Common myeloid progenitor, CD34-positive (primary cell): ENCODE measurements at regions not wholly inside any gene's neighbourhood (a gene's known extent, or its start where the extent isn't known, plus 50 kb on each side); places are given as distances from the start of the nearest gene placed in this dataset.

ENCODE experiments used
- CTCF ChIA-PET: fragments of 350-600 bp; sonication (Branson Sonifier 250); formaldehyde crosslinking; loops from one replicate; lab custom pipeline; 2021; ENCODE audit warnings: antibody characterized with exemption; lab: Charles Lee
- POLR2A ChIA-PET: fragments of 350-600 bp; sonication (Branson Sonifier 250); formaldehyde crosslinking; loops from one replicate; lab custom pipeline; 2021; ENCODE audit warnings: antibody characterized with exemption; lab: Charles Lee
- DNase-seq, 3 donors: peaks; one replicate each; pipeline versions ENCODE4 v3.0.0 to v3.0.0-alpha.2; 2013
- H3K27ac ChIP-seq, 2 experiments: 1 replicate in 1 of 2; 2 replicates in 1 of 2; pipeline ENCODE4 v1.7.0; 2013; ENCODE audit warnings: inconsistent platforms in 2 of 2, low read length in 2 of 2, mild to moderate bottlenecking in 2 of 2, low read depth in 1 of 2, moderate library complexity in 1 of 2; ENCODE audit not compliant: severe bottlenecking in 2 of 2, insufficient read depth in 1 of 2, poor library complexity in 1 of 2
- H3K27me3 ChIP-seq, 5 experiments: replicated peaks in 2 of 5; 1 replicate in 3 of 5; 2 replicates in 2 of 5; pipeline versions ENCODE4 v1.6.1 to v1.7.0; 2013; ENCODE audit warnings: low read length in 4 of 5, mild to moderate bottlenecking in 2 of 5, moderate library complexity in 2 of 5, inconsistent platforms in 1 of 5; ENCODE audit not compliant: insufficient read depth in 5 of 5, control insufficient read depth in 4 of 5
- H3K36me3 ChIP-seq, 4 experiments: 1 replicate in 2 of 4; 2 replicates in 2 of 4; pipeline versions ENCODE4 v1.6.1 to v1.7.0; 2013; ENCODE audit warnings: low read length in 3 of 4, control low read depth in 1 of 4, mild to moderate bottlenecking in 1 of 4; ENCODE audit not compliant: control insufficient read depth in 4 of 4, insufficient read depth in 4 of 4
- H3K4me1 ChIP-seq, 4 experiments: 1 replicate in 3 of 4; 2 replicates in 1 of 4; pipeline versions ENCODE4 v1.6.1 to v1.7.1; 2013; ENCODE audit warnings: low read length in 3 of 4, mild to moderate bottlenecking in 3 of 4, control low read depth in 1 of 4, inconsistent platforms in 1 of 4, moderate library complexity in 1 of 4; ENCODE audit not compliant: control insufficient read depth in 4 of 4, insufficient read depth in 4 of 4; ENCODE audit errors: control extremely low read depth in 1 of 4
- H3K4me3 ChIP-seq, 7 experiments: 1 replicate in 4 of 7; 2 replicates in 3 of 7; pipeline versions ENCODE4 v1.5.1 to v1.7.0; 2013; ENCODE audit warnings: mild to moderate bottlenecking in 7 of 7, low read length in 6 of 7, moderate library complexity in 6 of 7, inconsistent platforms in 2 of 7, low read depth in 2 of 7, control low read depth in 1 of 7; ENCODE audit not compliant: insufficient read depth in 4 of 7, control insufficient read depth in 1 of 7; ENCODE audit errors: extremely low read depth in 1 of 7
- H3K9me3 ChIP-seq, 5 experiments: 1 replicate in 4 of 5; 2 replicates in 1 of 5; pipeline versions ENCODE4 v1.6.1 to v1.7.1; 2013; ENCODE audit warnings: low read length in 4 of 5, mild to moderate bottlenecking in 2 of 5, inconsistent platforms in 1 of 5, low read depth in 1 of 5, moderate library complexity in 1 of 5; ENCODE audit not compliant: control insufficient read depth in 4 of 5, insufficient read depth in 2 of 5; ENCODE audit errors: control extremely low read depth in 1 of 5
- WGBS: methylation state at CpG from one replicate; pipeline ENCODE4 v1.1.5; 2013; ENCODE audit not compliant: insufficient coverage; 5-methylcytosine and 5-hydroxymethylcytosine counted together

DNA sequence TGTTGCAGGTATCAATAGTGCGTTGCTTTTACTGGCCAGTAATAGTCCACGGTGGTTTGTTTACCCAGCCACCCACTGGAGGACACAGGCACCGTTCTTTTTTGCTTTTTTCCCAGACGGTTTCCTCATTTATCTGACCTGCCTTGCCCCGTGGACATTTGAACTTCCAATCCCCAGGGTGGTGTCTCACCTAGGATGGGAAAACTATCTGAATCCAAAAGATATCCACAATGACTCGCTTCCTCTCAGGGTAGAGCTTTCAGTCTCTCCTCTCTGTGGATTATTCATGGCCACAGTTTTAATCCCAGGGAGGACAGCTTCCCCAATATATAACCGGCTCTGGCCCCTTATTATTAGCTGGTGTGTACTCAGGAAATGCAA lies 170.8 kb downstream of the FOXO1 start:
- DNase-seq, result no peak
- H3K27me3 ChIP-seq, result no peaks in the 10 kb centered on the region
- no peaks in the 10 kb centered on the region for H3K9me3 ChIP-seq
- H3K36me3 ChIP-seq, result no peaks in the 10 kb centered on the region
- no peak overlapping the region for H3K4me3 ChIP-seq
- CTCF ChIA-PET, result no interaction called here
- POLR2A ChIA-PET, result no interaction called here
- H3K4me1 ChIP-seq, result peaks cover 0 to 6% (median 2%) of the 10 kb centered on the region in 4 experiments
- 95% methylated on average over 5 of the region's 7 CpGs for WGBS
- no peak overlapping the region for H3K27ac ChIP-seq

- Histone ChIP-seq H3K27me3 (no peaks in the 10 kb centered on the region), H3K9me3 (no peaks in the 10 kb centered on the region), H3K4me1 (peaks cover 0 to 6% (median 2%) of the 10 kb centered on the region in 4 experiments), H3K36me3 (no peaks in the 10 kb centered on the region), H3K4me3 (no peak overlapping the region), H3K27ac (no peak overlapping the region)
- DNase-seq, result no peak
- ChIA-PET POLR2A (no interaction called here), CTCF (no interaction called here)
- WGBS, result 98% methylated on average over 6 of the region's 8 CpGs
These were observed 170.2 kb downstream of the FOXO1 start for GRCh38 chr13:40496035-40496810.

- WGBS, result 75% methylated on average over 1 of the region's 4 CpGs
- DNase-seq, result no peak
These were observed 168.0 kb downstream of the FOXO1 start for GRCh38 chr13:40498461-40498860.

GRCh38 chr13:40502236-40502635 lies 164.2 kb downstream of the FOXO1 start:
- WGBS, result no CpG with 5 or more reads among the region's 3 CpGs
- ChIA-PET CTCF (no interaction called here), POLR2A (no interaction called here)
- DNase-seq, result no peak
- Histone ChIP-seq H3K4me1 (no peaks in the 10 kb centered on the region), H3K36me3 (no peaks in the 10 kb centered on the region), H3K27me3 (no peaks in the 10 kb centered on the region), H3K27ac (no peak overlapping the region), H3K4me3 (no peak overlapping the region), H3K9me3 (no peaks in the 10 kb centered on the region)

More at GRCh38 chr13:40498461-40498860, 168.0 kb downstream of the FOXO1 start:
- Histone ChIP-seq H3K27me3 (no peaks in the 10 kb centered on the region), H3K4me3 (no peak overlapping the region), H3K27ac (no peak overlapping the region), H3K9me3 (no peaks in the 10 kb centered on the region), H3K36me3 (no peaks in the 10 kb centered on the region), H3K4me1 (peaks cover 0 to 6% (median 2%) of the 10 kb centered on the region in 4 experiments)
- ChIA-PET CTCF (no interaction called here), POLR2A (no interaction called here)

DNA sequence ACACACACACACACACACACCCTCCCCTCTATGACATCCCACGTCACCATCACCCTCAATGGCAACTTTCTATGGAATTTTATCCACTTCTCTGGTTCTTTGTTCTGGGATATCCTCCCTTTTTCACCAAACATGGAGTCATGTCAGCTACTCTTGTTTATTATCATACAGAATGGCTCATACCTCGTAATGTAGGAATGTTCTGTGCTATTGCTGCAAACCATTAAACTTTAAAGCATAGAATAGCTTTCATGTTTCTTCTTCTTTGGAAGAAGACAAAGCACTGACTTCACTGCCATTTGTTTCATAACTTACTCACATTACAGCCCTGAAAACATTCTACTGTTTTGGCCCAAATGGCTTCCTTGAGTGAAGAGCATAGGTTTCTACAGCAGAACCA lies 163.4 kb downstream of the FOXO1 start:
- POLR2A ChIA-PET, result no interaction called here
- no peak for DNase-seq
- CTCF ChIA-PET, result no interaction called here
- Histone ChIP-seq H3K9me3 (no peaks in the 10 kb centered on the region), H3K36me3 (no peaks in the 10 kb centered on the region), H3K4me3 (no peak overlapping the region), H3K27ac (no peak overlapping the region), H3K27me3 (no peaks in the 10 kb centered on the region), H3K4me1 (no peaks in the 10 kb centered on the region)
- WGBS, result no CpG with 5 or more reads among the region's 2 CpGs

DNA sequence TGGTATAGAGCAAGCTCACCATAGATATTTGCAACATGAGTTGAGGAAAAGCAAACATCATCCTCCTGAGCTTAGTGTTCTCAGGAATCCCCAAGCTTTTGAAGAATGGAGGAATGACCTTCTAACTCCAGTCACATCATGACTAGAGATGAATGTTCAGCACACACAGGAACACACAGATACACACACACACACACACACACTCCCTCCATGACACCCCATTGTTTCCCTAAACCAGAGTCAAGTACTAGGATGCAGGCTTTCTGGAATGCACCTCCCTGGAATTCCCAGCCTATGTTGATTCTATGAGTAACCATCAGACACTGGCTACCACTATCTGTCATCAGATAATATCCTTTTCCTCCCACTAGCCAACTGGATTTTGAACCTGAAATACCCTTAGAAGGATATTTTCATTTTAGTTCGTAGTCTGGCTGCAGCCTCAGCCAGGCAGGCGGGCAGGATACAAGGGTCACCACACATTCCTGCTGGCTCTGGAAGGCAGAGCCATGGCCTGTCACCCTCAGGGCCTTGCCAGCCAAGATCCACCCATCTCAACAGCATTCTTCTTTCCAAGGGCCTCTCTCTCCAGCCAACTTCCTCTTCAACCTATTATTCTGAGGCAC lies 162.4 kb downstream of the FOXO1 start:
- Histone ChIP-seq H3K9me3 (no peaks in the 10 kb centered on the region), H3K4me1 (no peaks in the 10 kb centered on the region), H3K27me3 (no peaks in the 10 kb centered on the region), H3K27ac (no peak overlapping the region), H3K36me3 (no peaks in the 10 kb centered on the region), H3K4me3 (no peak overlapping the region)
- POLR2A ChIA-PET, result no interaction called here
- DNase-seq, result no peak
- CTCF ChIA-PET, result no interaction called here
- 94% methylated on average over 2 of the region's 2 CpGs for WGBS

GRCh38 chr13:40504641-40505040 lies 161.8 kb downstream of the FOXO1 start:
- Histone ChIP-seq H3K4me3 (no peak overlapping the region), H3K9me3 (no peaks in the 10 kb centered on the region), H3K4me1 (no peaks in the 10 kb centered on the region), H3K36me3 (no peaks in the 10 kb centered on the region), H3K27me3 (no peaks in the 10 kb centered on the region), H3K27ac (no peak overlapping the region)
- DNase-seq, result no peak
- 100% methylated on average over 1 of the region's 4 CpGs for WGBS
- POLR2A ChIA-PET, result no interaction called here
- CTCF ChIA-PET, result no interaction called here
